ENCODE measurements at regions not wholly inside any gene's neighbourhood (a gene's known extent, or its start where the extent isn't known, plus 50 kb on each side); places are given as distances from the start of the nearest gene placed in this dataset.

DNA sequence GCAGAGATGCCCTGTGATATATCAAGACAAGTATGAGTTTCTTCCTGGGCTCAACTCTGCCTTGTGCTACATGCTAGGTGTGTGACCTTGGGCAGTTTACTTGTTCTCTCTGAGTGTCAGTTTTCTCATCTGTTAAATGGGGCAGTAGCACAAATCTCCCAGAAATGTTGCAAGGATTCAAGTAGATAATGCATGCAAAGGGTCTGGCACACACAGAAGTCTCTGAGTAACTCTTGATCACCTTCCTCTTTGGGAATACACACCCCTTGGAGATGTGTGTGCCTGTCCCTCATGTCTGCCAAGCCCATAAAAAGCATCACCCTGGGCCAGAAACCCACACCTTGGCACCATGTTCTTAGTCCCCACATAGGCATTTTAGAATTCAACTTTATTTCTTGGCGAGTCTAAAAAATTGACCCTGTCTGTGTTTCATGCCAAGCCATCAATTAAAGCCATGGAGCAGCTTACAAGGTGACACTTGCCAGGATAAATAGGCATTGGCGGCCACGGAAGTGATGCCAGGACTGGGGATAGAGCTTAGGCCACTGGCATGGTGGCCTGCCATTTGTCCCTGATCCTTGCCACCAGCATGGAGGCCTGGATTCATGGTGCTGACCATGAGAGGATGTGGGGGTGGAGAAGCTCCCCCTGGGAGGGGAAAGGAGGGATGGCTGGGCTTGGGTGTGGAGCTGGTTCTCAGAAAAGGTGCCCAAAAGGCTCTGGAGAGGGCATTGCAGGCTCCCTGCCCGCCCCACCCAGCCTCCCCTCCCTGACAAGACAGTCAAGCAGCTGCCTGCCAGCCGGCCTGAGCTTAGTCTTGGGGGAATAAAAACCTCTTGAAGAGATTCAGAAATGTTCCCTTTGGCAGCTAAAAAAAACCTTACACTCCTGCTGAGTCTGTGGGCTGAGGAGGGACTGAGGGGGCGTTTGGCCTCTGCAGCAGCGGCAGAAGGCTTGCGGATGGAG, 118.0 kb upstream of the IPO9 start:
- no peak for DNase-seq

GRCh38 chr1:201711811-201712210, 117.1 kb upstream of the IPO9 start:
- DNase-seq = no peak

DNA sequence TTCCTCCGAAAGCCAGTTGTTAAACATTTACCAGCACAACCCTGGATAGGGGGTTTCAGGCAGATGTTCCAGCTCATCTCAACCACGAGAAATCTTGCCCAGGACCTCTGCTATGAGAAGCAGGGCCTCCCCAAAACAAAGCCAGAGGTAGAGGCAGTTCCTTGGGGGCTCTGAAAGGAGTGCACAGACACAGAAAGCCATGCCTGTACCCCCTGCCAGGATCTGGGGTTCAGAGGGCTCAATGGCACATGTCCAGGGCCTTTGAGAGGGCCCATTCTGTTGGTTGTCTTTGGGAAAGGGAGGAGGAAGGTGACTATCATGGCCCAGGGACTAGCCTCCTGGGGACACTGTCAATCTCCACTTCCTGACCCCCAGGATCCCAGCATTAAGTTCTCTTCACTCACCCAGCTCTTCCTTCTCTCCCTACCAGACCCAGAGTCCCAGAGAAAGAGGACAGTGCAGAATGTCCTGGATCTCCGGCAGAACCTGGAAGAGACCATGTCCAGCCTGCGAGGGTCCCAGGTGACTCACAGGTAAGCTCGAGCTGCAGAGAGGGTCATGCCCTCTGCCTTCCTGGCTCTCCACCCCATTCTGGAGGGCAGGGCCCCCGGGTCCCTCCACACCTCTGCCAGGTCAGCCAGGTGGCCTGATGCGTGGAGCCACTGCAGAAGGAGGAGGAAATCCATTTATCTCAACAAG, 116.4 kb upstream of the IPO9 start:
- DNase-seq = no peak

- no peak for DNase-seq
Observed at GRCh38 chr1:201713086-201713810, 115.7 kb upstream of the IPO9 start.

- no peak for DNase-seq
Observed at GRCh38 chr1:201714542-201715329, 114.2 kb upstream of the IPO9 start.

GRCh38 chr1:201715351-201715750, 113.6 kb upstream of the IPO9 start:
- DNase-seq = no peak

DNA sequence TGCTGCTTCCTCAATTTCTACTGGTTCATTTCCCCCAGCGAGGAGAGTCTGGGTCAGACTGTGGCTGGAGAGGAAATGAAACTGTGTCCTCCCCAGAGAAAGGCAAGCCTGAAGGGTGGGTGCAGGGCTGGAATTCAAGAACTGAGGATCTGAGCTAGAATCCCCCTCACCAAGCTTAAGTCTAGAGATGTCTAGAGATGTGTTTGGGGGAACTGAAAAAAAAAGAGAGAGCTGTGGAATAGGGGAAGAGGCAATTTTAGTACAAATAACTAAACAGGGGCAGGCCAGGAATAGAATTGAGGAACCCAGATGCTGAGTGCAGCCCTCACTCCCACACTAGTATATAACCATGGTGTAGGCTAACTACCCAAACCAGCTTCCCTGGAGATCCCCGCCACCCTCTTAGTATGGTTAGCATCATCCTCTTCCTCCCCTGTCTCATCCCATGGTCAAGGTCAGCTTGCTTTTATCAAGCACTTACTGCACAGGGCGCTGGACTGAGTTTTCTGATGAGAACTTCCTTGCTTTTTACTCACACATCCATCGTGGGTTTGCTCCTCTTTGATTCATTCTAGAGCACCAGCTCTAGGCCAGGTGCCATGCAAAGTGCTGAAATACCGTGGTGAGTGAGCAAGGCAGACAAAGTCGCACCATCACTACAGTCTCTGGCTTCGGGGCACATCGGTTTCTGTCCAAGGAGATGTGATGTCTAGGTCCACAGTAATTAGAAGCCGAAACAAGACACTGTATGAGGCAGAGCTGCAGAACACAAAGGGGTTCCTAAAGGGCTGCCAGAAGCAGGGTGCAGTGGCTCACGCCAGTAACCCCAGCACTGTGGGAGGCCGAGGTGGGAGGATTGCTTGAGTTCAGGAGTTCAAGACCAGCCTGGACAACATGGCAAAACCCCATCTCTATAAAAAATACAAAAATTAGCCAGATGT, 112.9 kb upstream of the IPO9 start:
- DNase-seq = no peak

GRCh38 chr1:201716742-201717135, 112.2 kb upstream of the IPO9 start:
- DNase-seq = no peak

- no peak for DNase-seq
Observed at GRCh38 chr1:201717286-201717685, 111.7 kb upstream of the IPO9 start.

GRCh38 chr1:201718346-201719202, 110.4 kb upstream of the IPO9 start:
- DNase-seq = no peak

DNA sequence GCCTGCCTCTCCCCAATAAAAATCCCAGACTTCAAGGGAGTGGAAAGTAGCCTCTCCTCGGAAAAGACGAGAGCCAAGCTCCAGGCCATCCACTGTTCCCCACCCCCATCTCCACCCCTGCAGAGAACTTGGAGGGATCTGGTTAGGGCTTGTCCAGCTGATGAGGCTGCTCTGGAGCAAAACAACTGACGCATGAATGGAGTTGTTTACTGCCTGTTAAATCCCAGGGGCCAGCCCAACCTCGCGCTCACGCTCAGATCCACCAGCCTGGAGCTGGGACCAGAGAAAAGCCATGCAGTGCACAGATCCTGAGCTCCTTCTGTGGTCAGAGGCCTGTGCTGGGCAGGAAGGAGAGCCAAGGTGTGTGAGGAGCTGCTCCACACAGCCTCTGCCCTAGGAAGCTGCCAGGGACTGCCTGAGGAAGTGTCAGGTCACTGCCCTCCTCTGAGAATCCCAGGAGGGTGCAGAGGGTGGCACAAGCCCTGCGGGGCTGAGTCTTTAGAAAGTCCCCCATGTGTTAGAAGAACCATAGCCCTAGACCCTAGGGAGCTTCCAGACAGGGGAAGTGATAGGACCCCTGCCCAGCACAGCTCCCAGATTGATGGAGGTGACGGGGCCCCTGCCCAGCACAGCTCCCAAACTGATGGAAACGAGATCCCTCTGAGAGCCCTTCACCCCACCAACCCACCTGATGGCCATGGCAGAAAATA, 109.0 kb upstream of the IPO9 start:
- no peak for DNase-seq

DNA sequence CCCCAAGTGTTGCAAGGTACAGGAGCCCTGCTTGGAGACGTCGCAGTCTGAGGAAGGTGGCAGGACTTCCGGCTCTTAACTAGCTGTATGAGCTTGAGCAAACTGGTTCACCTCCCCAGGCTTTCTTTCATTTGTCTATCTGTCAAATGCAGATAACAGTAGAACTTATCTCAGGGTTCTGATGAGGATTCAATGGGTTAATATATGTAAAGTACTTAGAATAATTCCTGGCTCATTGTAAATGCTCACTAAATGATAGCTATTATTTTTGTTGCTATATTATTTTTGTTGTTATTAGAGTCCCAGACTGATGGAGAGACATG, 108.5 kb upstream of the IPO9 start:
- DNase-seq = no peak

GRCh38 chr1:201721082-201722049, 107.6 kb upstream of the IPO9 start:
- no peak for DNase-seq

DNA sequence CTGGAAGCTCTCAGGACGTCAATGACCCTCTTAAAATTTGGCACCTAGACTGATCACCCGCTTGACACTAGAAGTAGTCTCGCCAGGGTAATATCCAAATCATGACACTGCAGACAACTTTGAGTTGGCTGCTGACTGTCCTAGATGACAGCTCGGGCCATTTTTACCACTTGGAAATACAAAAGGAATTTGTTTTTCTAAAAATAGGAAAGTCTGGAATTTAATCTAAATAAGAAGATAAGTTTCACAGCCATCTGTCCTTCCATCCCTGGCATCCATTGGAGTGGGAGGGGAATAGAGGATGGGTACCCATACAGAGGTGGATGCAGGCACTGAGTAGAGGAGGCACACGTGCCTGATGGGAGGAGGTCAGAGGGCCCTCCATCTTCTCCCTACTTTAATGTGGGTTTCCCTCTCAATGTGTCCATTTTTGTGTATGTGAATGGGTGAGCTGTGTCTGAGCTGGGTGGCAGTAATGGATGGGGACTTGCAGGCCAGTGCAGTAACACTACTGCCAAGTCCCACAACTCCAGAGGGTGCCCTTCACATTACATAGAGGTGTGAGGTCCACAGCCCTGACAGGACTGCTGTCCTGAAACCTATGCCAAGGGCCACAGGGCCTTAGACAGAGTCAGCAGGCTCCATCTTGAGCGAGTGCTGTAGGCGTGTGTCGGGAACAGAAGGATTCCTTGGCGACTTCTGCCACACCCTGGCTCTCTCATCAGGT, 104.8 kb upstream of the IPO9 start:
- no peak for DNase-seq

- no peak for DNase-seq
Observed at GRCh38 chr1:201724766-201725118, 104.2 kb upstream of the IPO9 start.

GRCh38 chr1:201726700-201727099, 102.3 kb upstream of the IPO9 start:
- no peak for DNase-seq

- DNase-seq = no peak
Observed at GRCh38 chr1:201728731-201729130, 100.2 kb upstream of the IPO9 start.

DNA sequence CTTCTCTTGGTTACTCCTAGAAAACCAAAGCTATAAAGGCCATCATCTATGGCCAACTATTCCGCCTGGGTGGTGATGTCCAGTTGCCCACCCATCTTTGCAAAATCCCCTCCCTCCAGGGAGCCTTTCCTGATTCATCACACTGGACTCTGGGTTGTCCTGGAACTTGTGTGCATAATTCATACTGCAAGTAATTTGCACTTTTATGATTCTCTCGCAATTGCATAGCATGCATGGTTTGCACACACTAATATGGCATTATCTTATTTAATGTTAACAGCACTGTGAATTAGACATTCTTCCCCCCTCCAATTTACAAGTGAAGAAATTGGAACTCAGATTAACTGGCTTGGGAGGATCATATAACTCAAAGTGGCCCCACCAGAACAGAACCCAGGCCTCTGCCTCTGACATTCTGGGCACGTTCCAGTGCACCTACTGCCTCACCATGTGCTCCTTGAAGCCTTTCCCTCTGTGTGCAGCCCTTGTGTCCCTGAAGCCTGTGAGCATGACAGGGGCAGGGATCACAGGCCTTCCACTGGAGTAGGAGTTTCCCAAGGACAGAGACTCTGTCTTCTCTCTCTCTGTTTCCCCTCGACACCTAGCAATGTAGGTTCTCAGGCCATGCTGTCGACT, 98.9 kb upstream of the IPO9 start:
- no peak for DNase-seq
